ENCODE measurements at regions not wholly inside any gene's neighbourhood (a gene's known extent, or its start where the extent isn't known, plus 50 kb on each side); places are given as distances from the start of the nearest gene placed in this dataset.

GRCh38 chr6:74319292-74319691 is 623.3 kb downstream of the CD109 start:
- no peaks in the 10 kb centered on the region for H3K27me3 ChIP-seq (ENCODE audit: insufficient read depth)
- DNase-seq (ENCODE audit: low spot score) (peak; percentile 14), ATAC-seq (peak; percentile 82)
- Mint-ChIP-seq H3K27ac (peak overlapping the region; percentile 32), H3K4me1 (peaks cover 17% of the 10 kb centered on the region), H3K36me3 (ENCODE audit: low read depth) (no peaks in the 10 kb centered on the region), H3K27me3 (ENCODE audit: insufficient read depth, low read depth, poor library complexity) (no peaks in the 10 kb centered on the region), H3K9me3 (no peaks in the 10 kb centered on the region), H3K4me3 (no peak overlapping the region)
- H3K27ac ChIP-seq (ENCODE audit: low read depth) = 0 out of 2 replicates have a peak overlapping the region, but pooled peaks have one; percentile 20
- TF ChIP-seq CTCF (conservative IDR thresholded peaks at IDR 0.05; ENCODE audit: low read depth in 2 of 2) (no peak), ZNF331 (CRISPR knock-in tag; IDR thresholded peaks at IDR 0.05; ENCODE audit: low read depth) (no peak), NANOG (IDR thresholded peaks at IDR 0.05; ENCODE audit: borderline replicate concordance) (no peak), JUNB (IDR thresholded peaks at IDR 0.05; ENCODE audit: unreplicated experiment) (no peak), STAT1 (IDR thresholded peaks at IDR 0.05; ENCODE audit: unreplicated experiment) (no peak), EZH2phosphoT487 (IDR thresholded peaks at IDR 0.05; ENCODE audit: unreplicated experiment) (no peak), CREB1 (CRISPR knock-in tag; IDR thresholded peaks at IDR 0.05; ENCODE audit: low read depth) (no peak), EZH2 (IDR thresholded peaks at IDR 0.05; ENCODE audit: low read depth, unreplicated experiment) (no peak), POLR2AphosphoS5 (IDR thresholded peaks at IDR 0.05; ENCODE audit: low read depth) (no peak), ETS1 (IDR thresholded peaks at IDR 0.05) (no peak), REST (IDR thresholded peaks at IDR 0.05; ENCODE audit: unreplicated experiment) (no peak), ZNF114 (CRISPR knock-in tag; IDR thresholded peaks at IDR 0.05) (no peak), ZNF462 (CRISPR knock-in tag; IDR thresholded peaks at IDR 0.05) (no peak)
- H3K36me3 ChIP-seq (ENCODE audit: insufficient read depth) = no peaks in the 10 kb centered on the region
- no peak overlapping the region for H2AFZ ChIP-seq
- H3K4me3 ChIP-seq = no peak overlapping the region
- peak overlapping the region; percentile 19 for H3K4me2 ChIP-seq
- H3K9me2 ChIP-seq (ENCODE audit: insufficient read depth) = no peaks in the 10 kb centered on the region
- no peaks in the 10 kb centered on the region for H4K20me1 ChIP-seq (replicated peaks; ENCODE audit: insufficient read depth)
- H3F3A ChIP-seq (replicated peaks; ENCODE audit: low read depth) = no peaks in the 10 kb centered on the region
- H3K79me2 ChIP-seq (replicated peaks; ENCODE audit: insufficient read depth) = no peaks in the 10 kb centered on the region
- peaks cover 13% of the 10 kb centered on the region for H3K4me1 ChIP-seq (ENCODE audit: insufficient read depth)

All from GM23338 (cell line).